ENCODE measurements at regions not wholly inside any gene's neighbourhood (a gene's known extent, or its start where the extent isn't known, plus 50 kb on each side); places are given as distances from the start of the nearest gene placed in this dataset.

DNA sequence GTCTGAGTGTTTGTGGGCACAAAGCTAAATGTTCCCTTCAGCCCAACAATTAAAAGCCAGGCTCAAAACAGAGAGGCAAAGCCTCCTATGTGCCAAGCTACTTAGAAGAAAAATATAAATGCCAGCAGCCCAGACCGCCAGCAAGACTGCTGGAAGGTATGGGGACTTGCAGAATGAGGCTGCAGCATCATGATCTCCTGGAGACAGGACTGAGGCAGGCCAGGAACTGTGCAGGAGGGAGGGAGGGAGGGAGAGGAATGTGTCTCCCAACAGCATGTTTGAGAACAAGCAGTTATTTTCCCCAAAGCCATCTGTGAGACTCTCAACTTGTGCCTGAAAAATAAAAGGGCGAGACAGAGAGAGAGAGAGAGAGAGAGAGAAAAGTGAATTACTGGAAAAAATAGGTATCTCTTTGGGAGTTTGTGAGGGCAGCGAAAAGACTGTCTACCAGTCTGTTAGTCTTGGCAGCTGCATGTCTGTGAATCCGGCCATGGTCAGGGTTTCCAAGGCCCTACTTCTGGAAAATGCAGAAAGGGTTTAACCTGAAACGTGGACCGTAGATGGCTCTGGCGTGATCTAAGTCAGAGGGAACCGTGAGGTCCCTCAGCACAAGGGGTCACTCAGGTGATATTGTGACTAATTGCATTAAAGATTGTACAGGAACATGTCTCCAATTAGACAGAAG, 139.7 kb upstream of the COL8A1 start:
- Histone ChIP-seq H3K27ac (ENCODE audit: low read length) (no peak overlapping the region), H3K9me3 (ENCODE audit: control insufficient read depth, insufficient read depth, low read length) (no peaks in the 10 kb centered on the region), H3K4me3 (ENCODE audit: low read length) (no peak overlapping the region), H3K36me3 (ENCODE audit: control insufficient read depth, insufficient read depth, low read length) (no peaks in the 10 kb centered on the region), H3K4me1 (ENCODE audit: control insufficient read depth, insufficient read depth, low read length) (no peaks in the 10 kb centered on the region), H3K27me3 (ENCODE audit: control insufficient read depth, insufficient read depth, low read length) (no peaks in the 10 kb centered on the region)
- H3K4me3 Mint-ChIP-seq = no peak overlapping the region
- intact Hi-C loops (cut with micrococcal nuclease) = no loop called here
- ATAC-seq (no peak), DNase-seq (no peak)
- H3K36me3 Mint-ChIP-seq = no peaks in the 10 kb centered on the region
- TF ChIP-seq, protein P1, sequence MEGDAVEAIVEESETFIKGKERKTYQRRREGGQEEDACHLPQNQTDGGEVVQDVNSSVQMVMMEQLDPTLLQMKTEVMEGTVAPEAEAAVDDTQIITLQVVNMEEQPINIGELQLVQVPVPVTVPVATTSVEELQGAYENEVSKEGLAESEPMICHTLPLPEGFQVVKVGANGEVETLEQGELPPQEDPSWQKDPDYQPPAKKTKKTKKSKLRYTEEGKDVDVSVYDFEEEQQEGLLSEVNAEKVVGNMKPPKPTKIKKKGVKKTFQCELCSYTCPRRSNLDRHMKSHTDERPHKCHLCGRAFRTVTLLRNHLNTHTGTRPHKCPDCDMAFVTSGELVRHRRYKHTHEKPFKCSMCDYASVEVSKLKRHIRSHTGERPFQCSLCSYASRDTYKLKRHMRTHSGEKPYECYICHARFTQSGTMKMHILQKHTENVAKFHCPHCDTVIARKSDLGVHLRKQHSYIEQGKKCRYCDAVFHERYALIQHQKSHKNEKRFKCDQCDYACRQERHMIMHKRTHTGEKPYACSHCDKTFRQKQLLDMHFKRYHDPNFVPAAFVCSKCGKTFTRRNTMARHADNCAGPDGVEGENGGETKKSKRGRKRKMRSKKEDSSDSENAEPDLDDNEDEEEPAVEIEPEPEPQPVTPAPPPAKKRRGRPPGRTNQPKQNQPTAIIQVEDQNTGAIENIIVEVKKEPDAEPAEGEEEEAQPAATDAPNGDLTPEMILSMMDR (IDR thresholded peaks at IDR 0.05) = no peak
- no peaks in the 10 kb centered on the region for H3K27me3 Mint-ChIP-seq (ENCODE audit: low read depth in 2 of 2)
- H3K4me1 Mint-ChIP-seq = no peaks in the 10 kb centered on the region
- peaks cover 3 to 6% of the 10 kb centered on the region in 2 donors for H3K9me3 Mint-ChIP-seq
- WGBS (ENCODE audit: insufficient coverage) = 79% methylated on average over 8 of the region's 8 CpGs
- H3K27ac Mint-ChIP-seq = no peak overlapping the region

DNA sequence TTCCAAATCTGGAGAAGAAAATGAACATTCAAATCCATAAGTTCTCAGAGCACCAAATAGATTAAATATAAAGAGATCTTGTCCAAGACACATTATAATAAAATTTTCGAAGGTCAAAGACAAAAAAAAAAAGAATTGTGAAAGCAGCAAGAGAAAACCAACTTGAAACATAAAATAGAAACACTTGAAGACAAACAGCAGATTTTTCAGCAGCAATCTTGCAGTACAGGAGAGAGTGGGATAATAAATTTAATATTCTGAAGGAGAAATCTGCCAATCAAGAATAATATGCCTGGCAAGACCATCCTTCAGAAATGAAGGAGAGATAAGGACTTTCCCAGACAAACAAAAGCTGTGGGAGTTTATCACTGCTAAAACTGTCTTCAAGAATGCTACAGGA, 150.5 kb upstream of the COL8A1 start:
- Mint-ChIP-seq H3K36me3 (peaks cover 8% of the 10 kb centered on the region), H3K4me3 (no peak overlapping the region), H3K27me3 (ENCODE audit: low read depth in 2 of 2) (no peaks in the 10 kb centered on the region), H3K27ac (no peak overlapping the region), H3K9me3 (peaks cover 13% of the 10 kb centered on the region in 2 donors), H3K4me1 (no peaks in the 10 kb centered on the region)
- Histone ChIP-seq H3K27me3 (ENCODE audit: control insufficient read depth, insufficient read depth, low read length) (no peaks in the 10 kb centered on the region), H3K36me3 (ENCODE audit: control insufficient read depth, insufficient read depth, low read length) (no peaks in the 10 kb centered on the region), H3K9me3 (ENCODE audit: control insufficient read depth, insufficient read depth, low read length) (peaks cover 7% of the 10 kb centered on the region), H3K4me3 (ENCODE audit: low read length) (no peak overlapping the region), H3K4me1 (ENCODE audit: control insufficient read depth, insufficient read depth, low read length) (no peaks in the 10 kb centered on the region), H3K27ac (ENCODE audit: low read length) (no peak overlapping the region)
- no CpG with 5 or more reads among the region's 1 CpG for WGBS (ENCODE audit: insufficient coverage)
- DNase-seq (no peak), ATAC-seq (no peak)
- intact Hi-C loops (cut with micrococcal nuclease) = no loop called here
- TF ChIP-seq, protein P1 (IDR thresholded peaks at IDR 0.05) = no peak

DNA sequence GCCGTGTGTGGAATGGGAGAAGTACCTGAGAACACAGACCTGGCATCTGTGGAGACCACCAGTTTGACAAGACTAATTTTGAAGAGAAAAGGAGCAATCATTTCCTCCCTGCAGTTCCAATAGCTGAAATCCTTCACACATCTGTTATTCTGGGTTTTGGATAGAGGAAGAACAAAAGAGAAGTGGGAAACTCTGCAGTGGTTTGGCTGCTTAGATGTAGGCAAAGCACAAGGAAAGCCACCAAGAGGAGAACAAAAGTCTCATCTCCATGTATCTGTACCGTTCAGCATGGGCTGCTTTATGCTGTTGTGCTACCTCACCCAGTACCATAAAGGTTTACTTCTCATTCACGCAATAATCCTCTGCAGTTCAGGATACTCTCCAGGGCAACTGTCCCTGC, 153.1 kb upstream of the COL8A1 start:
- TF ChIP-seq, protein P1 (IDR thresholded peaks at IDR 0.05) = no peak
- Mint-ChIP-seq H3K4me3 (no peak overlapping the region), H3K27me3 (ENCODE audit: low read depth in 2 of 2) (no peaks in the 10 kb centered on the region), H3K4me1 (no peaks in the 10 kb centered on the region), H3K9me3 (peaks cover 12% of the 10 kb centered on the region in 2 donors), H3K36me3 (peaks cover 8% of the 10 kb centered on the region), H3K27ac (no peak overlapping the region)
- Histone ChIP-seq H3K27me3 (ENCODE audit: control insufficient read depth, insufficient read depth, low read length) (no peaks in the 10 kb centered on the region), H3K4me3 (ENCODE audit: low read length) (no peak overlapping the region), H3K36me3 (ENCODE audit: control insufficient read depth, insufficient read depth, low read length) (no peaks in the 10 kb centered on the region), H3K9me3 (ENCODE audit: control insufficient read depth, insufficient read depth, low read length) (peaks cover 7% of the 10 kb centered on the region), H3K27ac (ENCODE audit: low read length) (no peak overlapping the region), H3K4me1 (ENCODE audit: control insufficient read depth, insufficient read depth, low read length) (no peaks in the 10 kb centered on the region)
- 17% methylated on average over 3 of the region's 3 CpGs for WGBS (ENCODE audit: insufficient coverage)
- DNase-seq (no peak), ATAC-seq (no peak)
- intact Hi-C loops (cut with micrococcal nuclease) = no loop called here

DNA sequence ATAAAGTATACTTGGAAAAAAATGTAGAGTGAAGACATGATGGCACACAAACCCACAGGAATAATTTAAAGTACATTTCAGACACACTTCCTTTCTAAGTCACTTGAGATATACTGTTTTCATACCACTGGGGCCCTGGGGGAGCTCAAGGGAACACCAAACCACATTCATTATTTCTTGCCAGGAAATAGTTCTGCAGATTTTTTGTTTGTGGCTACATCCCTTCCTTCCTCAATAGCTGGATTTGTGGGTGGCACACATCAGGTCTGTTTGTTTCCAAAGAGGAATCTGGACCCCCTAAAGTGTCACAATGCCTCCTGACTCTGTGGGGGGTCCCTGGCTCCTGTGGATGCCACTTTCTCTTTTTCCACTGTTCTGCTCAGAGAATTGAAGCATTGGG, 153.5 kb upstream of the COL8A1 start:
- Mint-ChIP-seq H3K4me3 (no peak overlapping the region), H3K27me3 (ENCODE audit: low read depth in 2 of 2) (no peaks in the 10 kb centered on the region), H3K27ac (no peak overlapping the region), H3K9me3 (peaks cover 9 to 10% of the 10 kb centered on the region in 2 donors), H3K4me1 (no peaks in the 10 kb centered on the region), H3K36me3 (peaks cover 8% of the 10 kb centered on the region)
- TF ChIP-seq, protein P1 (IDR thresholded peaks at IDR 0.05) = no peak
- no peak overlapping the region for H3K27ac ChIP-seq (ENCODE audit: low read length)
- H3K4me3 ChIP-seq (ENCODE audit: low read length) = no peak overlapping the region
- no peak for DNase-seq
- peaks cover 7% of the 10 kb centered on the region for H3K9me3 ChIP-seq (ENCODE audit: control insufficient read depth, insufficient read depth, low read length)
- intact Hi-C loops (cut with micrococcal nuclease) = no loop called here
- H3K4me1 ChIP-seq (ENCODE audit: control insufficient read depth, insufficient read depth, low read length) = no peaks in the 10 kb centered on the region
- H3K27me3 ChIP-seq (ENCODE audit: control insufficient read depth, insufficient read depth, low read length) = no peaks in the 10 kb centered on the region
- no peak for ATAC-seq
- no peaks in the 10 kb centered on the region for H3K36me3 ChIP-seq (ENCODE audit: control insufficient read depth, insufficient read depth, low read length)

All from natural killer cell (primary cell).